ENCODE measurements at regions not wholly inside any gene's neighbourhood (a gene's known extent, or its start where the extent isn't known, plus 50 kb on each side); places are given as distances from the start of the nearest gene placed in this dataset.

- Histone ChIP-seq H3K36me3 (ENCODE audit: insufficient read depth, low read length, poor library complexity, severe bottlenecking) (no peaks in the 10 kb centered on the region), H3K4me3 (ENCODE audit: low read depth, low read length, poor library complexity, severe bottlenecking) (no peak overlapping the region), H3K4me1 (ENCODE audit: insufficient read depth, low read length, poor library complexity, severe bottlenecking) (no peaks in the 10 kb centered on the region), H3K9me3 (ENCODE audit: low read depth, low read length, poor library complexity, severe bottlenecking) (no peaks in the 10 kb centered on the region), H3K27ac (ENCODE audit: low read depth, low read length, poor library complexity, severe bottlenecking) (no peak overlapping the region), H3K27me3 (replicated peaks; ENCODE audit: insufficient read depth, low read depth, low read length, poor library complexity) (no peaks in the 10 kb centered on the region)
- CTCF ChIA-PET = no interaction called here
- POLR2A ChIA-PET (ENCODE audit: low non-redundant PET) = no interaction called here
- intact Hi-C loops (cut with micrococcal nuclease; ENCODE audit: unreplicated experiment) = no loop called here
- BruUV-seq (replicated peaks) = no TSS peak
- no peak for TF ChIP-seq EZH2 (IDR thresholded peaks at IDR 0.05; ENCODE audit: borderline replicate concordance, low read depth, low read length, poor library complexity, severe bottlenecking)
- TF ChIP-seq, protein P1, sequence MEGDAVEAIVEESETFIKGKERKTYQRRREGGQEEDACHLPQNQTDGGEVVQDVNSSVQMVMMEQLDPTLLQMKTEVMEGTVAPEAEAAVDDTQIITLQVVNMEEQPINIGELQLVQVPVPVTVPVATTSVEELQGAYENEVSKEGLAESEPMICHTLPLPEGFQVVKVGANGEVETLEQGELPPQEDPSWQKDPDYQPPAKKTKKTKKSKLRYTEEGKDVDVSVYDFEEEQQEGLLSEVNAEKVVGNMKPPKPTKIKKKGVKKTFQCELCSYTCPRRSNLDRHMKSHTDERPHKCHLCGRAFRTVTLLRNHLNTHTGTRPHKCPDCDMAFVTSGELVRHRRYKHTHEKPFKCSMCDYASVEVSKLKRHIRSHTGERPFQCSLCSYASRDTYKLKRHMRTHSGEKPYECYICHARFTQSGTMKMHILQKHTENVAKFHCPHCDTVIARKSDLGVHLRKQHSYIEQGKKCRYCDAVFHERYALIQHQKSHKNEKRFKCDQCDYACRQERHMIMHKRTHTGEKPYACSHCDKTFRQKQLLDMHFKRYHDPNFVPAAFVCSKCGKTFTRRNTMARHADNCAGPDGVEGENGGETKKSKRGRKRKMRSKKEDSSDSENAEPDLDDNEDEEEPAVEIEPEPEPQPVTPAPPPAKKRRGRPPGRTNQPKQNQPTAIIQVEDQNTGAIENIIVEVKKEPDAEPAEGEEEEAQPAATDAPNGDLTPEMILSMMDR (conservative IDR thresholded peaks at IDR 0.05; ENCODE audit: low read depth, low read length) = no peak
- no peak for DNase-seq (ENCODE audit: low spot score)
Measured at GRCh38 chr5:143930561-143930960, 118.6 kb downstream of the HMHB1 start.

DNA sequence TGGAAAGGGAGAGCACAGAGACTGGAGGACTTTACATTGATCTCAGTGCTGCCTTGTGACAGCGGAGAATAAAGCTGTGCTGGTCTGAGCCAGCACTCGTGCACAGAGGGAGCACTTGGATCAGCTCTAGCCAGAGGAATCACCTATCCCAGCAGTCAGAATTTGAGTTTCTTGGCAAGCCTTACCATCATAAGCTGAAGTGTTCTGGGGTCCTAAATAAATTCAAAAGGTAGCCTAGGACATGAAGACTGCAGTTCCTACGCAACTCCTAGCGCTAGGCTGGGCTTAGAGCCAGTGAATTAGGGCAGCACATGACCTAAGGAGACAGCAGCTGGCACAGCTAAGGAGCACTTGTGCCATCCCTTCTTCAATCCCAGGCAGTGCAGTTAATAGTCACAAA lies 119.5 kb downstream of the HMHB1 start:
- H3K27me3 ChIP-seq (replicated peaks; ENCODE audit: insufficient read depth, low read depth, low read length, poor library complexity) = no peaks in the 10 kb centered on the region
- no peaks in the 10 kb centered on the region for H3K36me3 ChIP-seq (ENCODE audit: insufficient read depth, low read length, poor library complexity, severe bottlenecking)
- intact Hi-C loops (cut with micrococcal nuclease; ENCODE audit: unreplicated experiment) = no loop called here
- ChIA-PET CTCF (no interaction called here), POLR2A (ENCODE audit: low non-redundant PET) (no interaction called here)
- DNase-seq (ENCODE audit: low spot score) = no peak
- TF ChIP-seq, protein P1 (conservative IDR thresholded peaks at IDR 0.05; ENCODE audit: low read depth, low read length) = no peak
- TF ChIP-seq EZH2 (IDR thresholded peaks at IDR 0.05; ENCODE audit: borderline replicate concordance, low read depth, low read length, poor library complexity, severe bottlenecking) = no peak
- no peaks in the 10 kb centered on the region for H3K4me1 ChIP-seq (ENCODE audit: insufficient read depth, low read length, poor library complexity, severe bottlenecking)
- no peaks in the 10 kb centered on the region for H3K9me3 ChIP-seq (ENCODE audit: low read depth, low read length, poor library complexity, severe bottlenecking)
- no TSS peak for BruUV-seq (replicated peaks)
- H3K27ac ChIP-seq (ENCODE audit: low read depth, low read length, poor library complexity, severe bottlenecking) = no peak overlapping the region
- no peak overlapping the region for H3K4me3 ChIP-seq (ENCODE audit: low read depth, low read length, poor library complexity, severe bottlenecking)

DNA sequence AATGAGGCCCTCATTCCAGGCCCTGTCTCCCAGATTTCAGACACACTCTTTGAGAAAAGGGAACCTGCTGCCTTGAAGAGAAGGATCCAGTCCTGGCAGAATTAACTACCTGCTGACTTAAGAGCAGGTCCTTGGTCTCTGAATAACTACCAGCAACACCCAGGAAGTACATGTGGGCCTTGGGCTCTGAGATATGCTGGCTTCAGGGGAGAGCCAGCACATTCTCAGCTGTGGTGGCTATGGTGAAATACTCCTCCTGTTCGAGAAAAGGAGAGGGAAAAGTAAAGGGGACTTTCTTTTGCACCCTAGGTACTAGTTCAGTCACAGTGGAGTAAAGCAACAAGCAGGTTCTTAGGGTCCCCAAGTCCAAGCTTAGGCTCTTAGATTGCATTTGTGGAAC lies 120.0 kb downstream of the HMHB1 start:
- intact Hi-C loops (cut with micrococcal nuclease; ENCODE audit: unreplicated experiment) = no loop called here
- no peak for TF ChIP-seq EZH2 (IDR thresholded peaks at IDR 0.05; ENCODE audit: borderline replicate concordance, low read depth, low read length, poor library complexity, severe bottlenecking)
- TF ChIP-seq, protein P1 (conservative IDR thresholded peaks at IDR 0.05; ENCODE audit: low read depth, low read length) = no peak
- no peak for DNase-seq (ENCODE audit: low spot score)
- Histone ChIP-seq H3K4me3 (ENCODE audit: low read depth, low read length, poor library complexity, severe bottlenecking) (no peak overlapping the region), H3K36me3 (ENCODE audit: insufficient read depth, low read length, poor library complexity, severe bottlenecking) (no peaks in the 10 kb centered on the region), H3K27ac (ENCODE audit: low read depth, low read length, poor library complexity, severe bottlenecking) (no peak overlapping the region), H3K4me1 (ENCODE audit: insufficient read depth, low read length, poor library complexity, severe bottlenecking) (no peaks in the 10 kb centered on the region), H3K9me3 (ENCODE audit: low read depth, low read length, poor library complexity, severe bottlenecking) (no peaks in the 10 kb centered on the region), H3K27me3 (replicated peaks; ENCODE audit: insufficient read depth, low read depth, low read length, poor library complexity) (no peaks in the 10 kb centered on the region)
- CTCF ChIA-PET = no interaction called here
- POLR2A ChIA-PET (ENCODE audit: low non-redundant PET) = no interaction called here
- BruUV-seq (replicated peaks) = no TSS peak
